ENCODE measurements at regions not wholly inside any gene's neighbourhood (a gene's known extent, or its start where the extent isn't known, plus 50 kb on each side); places are given as distances from the start of the nearest gene placed in this dataset.

GRCh38 chr3:152738656-152739055, 96.3 kb upstream of the P2RY1 start:
- no peak for TF ChIP-seq TEAD4 (IDR thresholded peaks at IDR 0.05)
- TF ChIP-seq, protein P1, sequence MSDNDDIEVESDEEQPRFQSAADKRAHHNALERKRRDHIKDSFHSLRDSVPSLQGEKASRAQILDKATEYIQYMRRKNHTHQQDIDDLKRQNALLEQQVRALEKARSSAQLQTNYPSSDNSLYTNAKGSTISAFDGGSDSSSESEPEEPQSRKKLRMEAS (IDR thresholded peaks at IDR 0.05) = no peak
- TF ChIP-seq CREB1 (IDR thresholded peaks at IDR 0.05; ENCODE audit: low read depth) = no peak
- no peak for TF ChIP-seq EP300 (IDR thresholded peaks at IDR 0.05; ENCODE audit: borderline replicate concordance)
- no peak for TF ChIP-seq NFIC (IDR thresholded peaks at IDR 0.05)

GRCh38 chr3:152742368-152743347, 92.3 kb upstream of the P2RY1 start:
- no peak for TF ChIP-seq CREB1 (IDR thresholded peaks at IDR 0.05; ENCODE audit: low read depth)
- TF ChIP-seq USF1 (IDR thresholded peaks at IDR 0.05) = no peak
- TF ChIP-seq ZBTB7A (IDR thresholded peaks at IDR 0.05; ENCODE audit: low read depth) = no peak
- no peak for TF ChIP-seq FOXM1 (IDR thresholded peaks at IDR 0.05; ENCODE audit: borderline replicate concordance, low read depth)
- TF ChIP-seq TAF1 (IDR thresholded peaks at IDR 0.05; ENCODE audit: low read depth) = no peak
- no peak for TF ChIP-seq CEBPB (IDR thresholded peaks at IDR 0.05)
- no peak for TF ChIP-seq REST (IDR thresholded peaks at IDR 0.05; ENCODE audit: low read depth)
- no peak for TF ChIP-seq TCF12 (IDR thresholded peaks at IDR 0.05; ENCODE audit: low read depth)

DNA sequence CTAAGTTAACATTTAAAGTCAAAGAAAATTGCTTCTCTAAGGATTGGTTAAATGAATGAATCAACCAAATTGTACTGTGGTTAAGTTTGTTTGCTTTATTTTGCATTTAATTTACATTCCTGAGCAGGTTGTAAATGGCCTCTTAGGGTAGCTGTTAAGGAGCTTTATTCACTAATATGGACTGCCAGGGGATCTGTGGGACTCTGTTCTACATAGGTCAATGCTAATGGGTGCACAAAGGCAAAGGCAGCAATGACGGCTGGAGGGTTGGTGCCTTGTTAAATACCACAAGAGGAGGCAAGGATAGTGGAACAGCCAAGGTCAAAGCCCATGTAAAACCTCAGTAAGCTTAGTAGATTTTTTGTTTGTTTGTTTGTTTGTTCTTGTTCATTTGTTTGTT, 89.3 kb upstream of the P2RY1 start:
- TF ChIP-seq RAD21 (IDR thresholded peaks at IDR 0.05; ENCODE audit: low read depth) (no peak), ZBTB7A (IDR thresholded peaks at IDR 0.05; ENCODE audit: low read depth) (no peak), YY1 (IDR thresholded peaks at IDR 0.05; ENCODE audit: low read depth) (no peak), USF1 (IDR thresholded peaks at IDR 0.05) (no peak), CEBPB (IDR thresholded peaks at IDR 0.05) (no peak), TAF1 (IDR thresholded peaks at IDR 0.05; ENCODE audit: low read depth) (no peak), TEAD4 (IDR thresholded peaks at IDR 0.05) (no peak), TCF12 (IDR thresholded peaks at IDR 0.05; ENCODE audit: low read depth) (no peak), EP300 (IDR thresholded peaks at IDR 0.05; ENCODE audit: borderline replicate concordance) (no peak), FOXM1 (IDR thresholded peaks at IDR 0.05; ENCODE audit: borderline replicate concordance, low read depth) (no peak), REST (IDR thresholded peaks at IDR 0.05; ENCODE audit: low read depth) (no peak), NFIC (IDR thresholded peaks at IDR 0.05) (no peak)
- TF ChIP-seq, protein P1 (IDR thresholded peaks at IDR 0.05) = no peak

DNA sequence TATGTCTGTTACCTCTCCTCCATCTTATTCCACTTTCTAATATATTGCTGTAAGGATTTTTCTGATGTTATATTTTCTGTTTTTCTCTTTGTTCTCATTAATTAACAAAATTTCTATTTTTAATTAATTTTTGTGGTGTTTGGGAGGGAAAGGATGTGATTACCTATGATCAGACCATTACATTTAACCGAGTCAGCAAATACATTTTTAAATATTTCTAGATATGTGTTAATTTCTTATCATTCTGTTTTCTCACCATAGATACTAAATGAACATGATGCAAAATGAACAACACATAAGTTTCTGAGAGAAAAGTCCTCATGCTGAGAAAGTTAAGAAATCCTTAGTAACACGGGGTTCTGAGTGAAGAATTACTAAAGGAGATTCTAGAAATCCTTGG, 80.6 kb upstream of the P2RY1 start:
- TF ChIP-seq EGR1 (IDR thresholded peaks at IDR 0.05) (no peak), TEAD4 (IDR thresholded peaks at IDR 0.05) (no peak), FOXM1 (IDR thresholded peaks at IDR 0.05; ENCODE audit: borderline replicate concordance, low read depth) (no peak), EP300 (IDR thresholded peaks at IDR 0.05; ENCODE audit: borderline replicate concordance) (no peak), TAF1 (IDR thresholded peaks at IDR 0.05; ENCODE audit: low read depth) (no peak), REST (IDR thresholded peaks at IDR 0.05; ENCODE audit: low read depth) (no peak), CREB1 (IDR thresholded peaks at IDR 0.05; ENCODE audit: low read depth) (no peak), TCF12 (IDR thresholded peaks at IDR 0.05; ENCODE audit: low read depth) (no peak), USF1 (IDR thresholded peaks at IDR 0.05) (no peak), RAD21 (IDR thresholded peaks at IDR 0.05; ENCODE audit: low read depth) (no peak), NFIC (IDR thresholded peaks at IDR 0.05) (no peak), ZBTB7A (IDR thresholded peaks at IDR 0.05; ENCODE audit: low read depth) (no peak), YY1 (IDR thresholded peaks at IDR 0.05; ENCODE audit: low read depth) (no peak), CEBPB (IDR thresholded peaks at IDR 0.05) (no peak)
- TF ChIP-seq, protein P1 (IDR thresholded peaks at IDR 0.05) = no peak
